Activated CD4-positive, alpha-beta T cell treated with anti-CD3 and anti-CD28 coated beads, Interleukin-2, Interleukin-4, amounts not matched to agents 100 ng/mL and 50 ng/mL, durations not matched to agents 16 hours and 8 hours (primary cell): ENCODE measurements at regions not wholly inside any gene's neighbourhood (a gene's known extent, or its start where the extent isn't known, plus 50 kb on each side); places are given as distances from the start of the nearest gene placed in this dataset.
A peak's percentile ranks its signal among the peaks of the same experiment; 100 is the strongest.

ENCODE experiments used
- DNase-seq: peaks from one replicate; pipeline ENCODE4 v3.0.0-alpha.2; 2020; ENCODE audit warnings: low spot score

GRCh38 chr15:95377258-95377852 lies 953.1 kb upstream of the NR2F2 start:
- DNase-seq = no peak

DNA sequence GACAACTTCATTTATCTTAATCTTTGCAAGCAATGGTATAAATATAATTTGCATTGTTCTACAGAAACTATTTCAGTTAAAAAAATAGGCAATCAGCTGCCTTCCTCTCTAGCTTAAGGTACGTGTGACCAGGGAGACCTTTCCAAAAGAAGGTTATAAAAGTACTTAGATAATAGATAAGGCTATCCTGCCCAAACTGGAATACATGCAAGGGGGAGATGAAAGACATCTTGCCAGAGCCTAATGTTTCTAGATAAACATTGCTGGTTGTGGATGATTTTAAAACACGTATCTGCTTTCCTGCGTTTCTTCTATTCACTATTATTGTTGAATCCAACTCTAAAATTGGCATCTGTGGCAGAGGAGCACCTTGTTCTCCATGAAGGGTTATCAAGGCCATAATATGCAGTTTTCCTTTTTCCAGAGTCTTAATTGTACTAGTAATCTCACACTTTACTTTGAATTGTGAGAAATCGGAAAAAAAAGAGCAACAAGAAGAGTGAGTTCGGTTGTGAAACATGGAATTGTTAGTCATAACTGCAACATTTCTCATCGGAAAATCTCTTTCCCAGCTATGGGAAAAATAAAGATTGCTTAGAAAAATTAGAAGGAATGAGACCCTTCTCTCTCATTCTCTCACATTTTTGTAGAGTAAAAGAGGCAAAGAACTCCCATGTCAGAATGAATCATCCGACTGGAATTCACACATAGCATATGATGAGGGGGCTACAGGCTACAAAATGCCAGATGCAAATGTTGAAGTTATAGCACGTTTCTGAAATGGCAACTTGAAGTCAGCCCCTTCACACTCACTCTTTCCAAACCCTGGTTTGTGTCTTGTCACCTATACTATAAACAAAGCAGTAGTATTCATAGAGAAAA lies 936.1 kb upstream of the NR2F2 start:
- no peak for DNase-seq

DNA sequence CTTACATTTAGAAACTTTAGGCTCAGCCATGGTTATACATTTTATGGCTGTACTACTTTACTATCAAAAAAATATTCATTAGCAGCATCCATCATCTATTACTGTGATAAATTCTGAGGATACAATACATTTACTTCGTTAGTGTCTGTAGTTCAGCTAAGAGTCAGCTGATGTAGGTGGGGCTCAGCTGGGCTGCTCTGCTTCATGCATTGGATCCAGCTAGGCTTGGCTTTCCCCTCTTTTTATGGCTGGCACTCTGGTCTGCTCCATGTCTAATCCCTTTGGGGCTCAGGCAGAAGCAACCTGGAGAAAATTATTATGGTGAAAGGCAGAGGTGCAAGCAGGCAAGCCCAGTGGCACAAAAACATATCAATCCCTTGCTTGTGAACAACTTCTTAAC lies 930.1 kb upstream of the NR2F2 start:
- DNase-seq = no peak

- DNase-seq = no peak
These were observed 928.9 kb upstream of the NR2F2 start for GRCh38 chr15:95401587-95401986.

- DNase-seq = no peak
These were observed 925.1 kb upstream of the NR2F2 start for GRCh38 chr15:95405447-95405846.

GRCh38 chr15:95407534-95407933 lies 923.0 kb upstream of the NR2F2 start:
- no peak for DNase-seq

GRCh38 chr15:95409211-95409610 lies 921.3 kb upstream of the NR2F2 start:
- no peak for DNase-seq

DNA sequence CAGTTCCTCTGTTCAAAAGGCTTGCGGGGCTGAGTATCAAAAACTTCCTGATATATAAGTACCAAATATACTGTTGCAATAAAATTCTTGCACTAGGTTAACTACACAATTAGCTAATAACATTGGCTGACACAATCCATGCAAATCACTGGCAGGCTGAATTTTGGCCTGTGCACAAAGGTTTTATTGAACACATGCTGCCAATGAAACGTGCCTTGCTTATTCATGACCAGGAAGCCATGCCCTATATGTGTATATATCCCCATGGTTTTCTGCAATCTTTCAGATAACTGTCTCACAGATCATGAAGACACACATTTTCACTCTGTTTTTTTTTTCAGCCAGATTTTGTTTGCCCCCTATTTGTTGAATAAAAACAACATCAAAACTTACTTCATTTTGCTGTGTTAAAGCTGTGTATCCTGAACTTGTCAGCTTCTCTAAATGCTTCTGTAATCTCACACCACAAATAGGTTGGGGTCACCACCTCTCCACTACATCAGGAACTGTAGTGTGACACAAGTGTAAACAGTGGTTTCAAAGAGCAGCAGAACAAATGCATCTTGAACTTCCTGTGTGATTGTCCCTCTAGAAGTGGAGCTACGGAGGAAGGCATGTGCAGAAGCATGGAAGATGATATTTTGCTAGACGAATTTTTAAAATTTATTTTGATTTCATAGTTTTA lies 920.7 kb upstream of the NR2F2 start:
- no peak for DNase-seq

GRCh38 chr15:95410757-95411156 lies 919.7 kb upstream of the NR2F2 start:
- no peak for DNase-seq

DNA sequence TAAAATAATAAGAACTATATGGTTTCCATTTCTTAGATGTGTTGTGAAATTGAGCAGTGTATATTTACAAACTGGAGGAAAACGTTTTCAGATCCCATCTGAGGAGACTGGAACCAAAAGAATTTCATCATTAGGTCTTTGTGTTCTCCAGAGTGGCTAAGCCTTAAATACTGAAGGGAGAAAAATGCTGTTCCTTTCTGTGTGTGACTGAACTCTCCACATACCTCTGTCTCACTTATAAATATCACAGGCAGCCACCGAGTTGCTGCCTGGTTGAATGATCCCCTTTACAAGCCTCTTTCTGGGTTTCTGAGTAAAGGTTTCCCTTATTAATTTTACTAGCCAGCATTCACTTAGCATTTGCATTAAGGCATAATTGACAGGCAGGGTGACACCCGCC lies 913.9 kb upstream of the NR2F2 start:
- no peak for DNase-seq

DNA sequence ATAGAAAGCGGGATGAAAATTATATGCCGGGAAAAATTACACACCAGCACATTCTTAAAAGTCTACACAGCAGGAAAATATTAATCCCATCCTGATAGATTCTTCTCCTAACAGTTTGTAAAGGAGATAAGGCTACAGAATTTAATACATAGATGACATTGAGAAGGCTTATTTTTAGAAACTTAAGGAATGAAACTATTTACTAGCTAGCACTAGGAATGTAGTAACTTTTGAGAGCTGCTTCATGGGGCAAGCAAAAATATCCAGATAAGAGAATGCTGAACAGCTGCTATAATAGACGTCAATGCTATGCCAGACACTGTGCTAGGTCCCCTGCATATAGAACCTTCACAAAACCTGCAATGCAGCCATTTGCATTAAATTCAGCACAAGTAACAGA lies 912.7 kb upstream of the NR2F2 start:
- DNase-seq = no peak

DNA sequence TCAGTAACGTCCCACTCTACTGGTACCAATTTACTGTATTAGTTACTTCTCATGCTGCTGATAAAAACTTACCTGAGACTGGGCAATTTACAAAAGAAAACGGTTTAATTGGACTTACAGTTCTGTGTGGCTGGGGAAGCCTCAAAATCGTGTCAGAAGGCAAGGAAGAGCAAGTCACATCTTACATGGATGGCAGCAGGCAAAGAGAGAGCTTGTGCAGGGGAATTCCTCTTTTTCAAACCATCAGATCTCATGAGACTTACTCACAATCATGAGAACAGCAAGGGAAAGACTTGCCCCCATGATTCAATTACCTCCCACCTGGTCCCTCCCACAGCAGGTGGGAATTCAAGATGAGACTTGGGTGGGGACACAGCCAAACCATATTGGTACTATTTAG lies 908.2 kb upstream of the NR2F2 start:
- DNase-seq = no peak

DNA sequence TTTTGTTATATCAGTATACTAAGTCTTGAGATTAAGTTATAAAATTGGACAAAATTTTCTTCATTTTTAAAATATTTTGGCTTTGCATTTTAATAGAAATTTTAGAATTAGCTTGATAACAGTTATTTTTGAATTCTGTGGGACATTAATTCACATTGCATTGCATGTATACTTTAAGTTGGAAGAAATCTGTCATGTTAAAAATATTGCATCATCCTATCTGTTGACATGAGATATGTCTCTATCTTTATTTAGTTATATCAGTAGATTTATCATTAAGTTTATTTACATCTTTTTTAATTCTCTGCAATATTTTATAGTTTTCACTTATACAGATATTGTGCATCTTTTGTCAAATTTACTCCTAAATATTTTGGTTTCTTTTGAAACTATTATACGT lies 904.6 kb upstream of the NR2F2 start:
- no peak for DNase-seq

GRCh38 chr15:95429345-95429744 lies 901.2 kb upstream of the NR2F2 start:
- no peak for DNase-seq

DNA sequence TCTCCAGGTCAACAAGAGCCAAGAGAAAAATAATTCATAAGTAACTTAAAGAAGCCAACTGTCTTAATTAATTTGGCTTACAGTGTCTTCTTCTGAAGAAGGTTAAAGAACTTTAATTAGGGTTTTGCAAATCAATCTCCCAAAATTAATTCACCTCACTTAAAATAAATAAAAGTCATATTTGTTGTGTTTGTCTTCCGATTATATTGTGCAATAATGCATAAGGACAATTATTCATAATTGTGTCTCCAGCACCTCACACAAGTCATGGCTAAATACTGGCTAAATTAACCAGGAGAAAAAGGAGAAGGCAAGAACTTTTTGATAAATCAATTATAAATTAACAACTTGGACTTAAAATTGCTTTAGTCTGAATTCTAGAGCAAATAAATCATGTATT lies 899.0 kb upstream of the NR2F2 start:
- no peak for DNase-seq

DNA sequence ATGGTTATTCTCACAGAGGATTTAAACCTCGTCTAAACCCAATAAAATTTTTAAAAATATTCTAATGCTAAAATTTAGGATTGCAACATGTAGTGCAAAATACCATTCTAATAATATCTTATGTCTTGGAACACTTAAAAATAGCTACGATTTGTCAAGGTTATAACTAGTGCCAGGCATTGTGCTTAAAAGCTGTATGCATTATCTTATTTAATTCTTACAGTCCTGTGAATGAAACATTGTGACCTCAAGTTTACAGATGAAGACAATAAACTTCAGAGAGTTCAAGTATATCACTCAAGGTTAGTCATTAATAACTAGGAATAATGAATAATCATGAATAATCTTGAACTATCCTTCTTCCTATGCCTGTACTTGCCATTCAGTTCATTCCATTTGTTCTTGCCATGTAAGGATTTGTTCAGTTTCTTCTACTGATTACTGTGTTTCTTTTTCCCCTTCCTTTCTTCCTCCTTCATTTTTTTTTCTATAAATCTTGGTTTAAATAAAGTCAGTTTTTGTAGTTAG lies 897.6 kb upstream of the NR2F2 start:
- DNase-seq = no peak

DNA sequence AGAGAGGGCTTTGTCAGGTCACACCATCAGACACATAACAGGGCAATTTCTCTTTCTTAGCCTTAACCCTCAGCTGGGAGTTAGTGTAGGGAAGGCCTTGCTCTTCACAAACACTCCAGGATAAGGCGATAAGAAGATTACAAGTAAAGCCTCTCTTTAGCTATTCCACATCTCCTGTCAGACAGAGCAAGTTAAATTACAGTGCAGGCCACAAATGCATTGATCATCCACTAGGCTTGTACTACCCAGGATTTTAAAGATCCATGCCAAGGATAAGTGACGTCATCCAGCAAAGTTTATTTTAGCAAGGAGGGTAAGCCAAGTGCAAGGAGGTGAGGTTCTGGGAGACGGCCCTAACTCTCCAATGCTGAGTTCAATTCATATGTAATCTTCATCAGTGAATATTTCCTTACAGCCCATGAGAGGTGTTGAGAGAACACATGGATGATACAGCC lies 890.6 kb upstream of the NR2F2 start:
- no peak for DNase-seq

DNA sequence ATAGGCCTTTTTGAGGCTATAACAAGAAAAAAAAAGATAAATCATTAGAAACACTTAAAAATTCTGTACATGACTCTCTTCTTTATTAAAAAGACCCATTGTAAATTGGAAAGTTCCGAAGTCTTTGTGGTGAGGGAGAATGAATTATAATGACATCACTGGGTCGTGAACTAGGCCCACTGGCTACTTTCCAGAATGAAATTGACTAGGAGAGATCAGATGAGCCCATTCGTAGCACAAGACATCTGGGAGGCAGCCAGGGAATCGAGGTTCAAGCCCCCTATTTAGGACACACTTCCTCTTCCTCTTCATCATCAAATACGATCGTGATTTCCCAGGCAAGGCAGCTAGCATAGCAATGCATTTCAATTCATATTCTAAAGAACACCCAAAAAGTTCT lies 889.8 kb upstream of the NR2F2 start:
- DNase-seq = no peak

GRCh38 chr15:95442107-95442719 lies 888.3 kb upstream of the NR2F2 start:
- no peak for DNase-seq

GRCh38 chr15:95444860-95445259 lies 885.6 kb upstream of the NR2F2 start:
- DNase-seq = no peak

- peak; percentile 32 for DNase-seq
These were observed 883.6 kb upstream of the NR2F2 start for GRCh38 chr15:95446854-95447253.

GRCh38 chr15:95447486-95447885 lies 883.0 kb upstream of the NR2F2 start:
- no peak for DNase-seq
